Gastrocnemius medialis (tissue), 4 donors: ENCODE measurements at regions not wholly inside any gene's neighbourhood (a gene's known extent, or its start where the extent isn't known, plus 50 kb on each side); places are given as distances from the start of the nearest gene placed in this dataset.

ENCODE experiments used
- POLR2A ChIP-seq, 2 donors: fragments of 450-650 bp; IDR thresholded peaks; one replicate each; pipeline ENCODE4 v1.6.1; 2017; ENCODE audit warnings: antibody characterized with exemption in 2 of 2, mild to moderate bottlenecking in 2 of 2, moderate library complexity in 2 of 2
- TF ChIP-seq, protein P1 (sequence below), 5 experiments: fragments of 450-650 bp in 3 of 5; fragments of 200-600 bp in 2 of 5; sonication (generic) in 2 of 5; IDR thresholded peaks in 4 of 5; conservative IDR thresholded peaks in 1 of 5; 1 replicate in 4 of 5; 2 replicates in 1 of 5; pipeline ENCODE4 v1.5.1; 2016 to 2019; ENCODE audit warnings: antibody characterized with exemption in 5 of 5, mild to moderate bottlenecking in 3 of 5, moderate library complexity in 3 of 5

DNA sequence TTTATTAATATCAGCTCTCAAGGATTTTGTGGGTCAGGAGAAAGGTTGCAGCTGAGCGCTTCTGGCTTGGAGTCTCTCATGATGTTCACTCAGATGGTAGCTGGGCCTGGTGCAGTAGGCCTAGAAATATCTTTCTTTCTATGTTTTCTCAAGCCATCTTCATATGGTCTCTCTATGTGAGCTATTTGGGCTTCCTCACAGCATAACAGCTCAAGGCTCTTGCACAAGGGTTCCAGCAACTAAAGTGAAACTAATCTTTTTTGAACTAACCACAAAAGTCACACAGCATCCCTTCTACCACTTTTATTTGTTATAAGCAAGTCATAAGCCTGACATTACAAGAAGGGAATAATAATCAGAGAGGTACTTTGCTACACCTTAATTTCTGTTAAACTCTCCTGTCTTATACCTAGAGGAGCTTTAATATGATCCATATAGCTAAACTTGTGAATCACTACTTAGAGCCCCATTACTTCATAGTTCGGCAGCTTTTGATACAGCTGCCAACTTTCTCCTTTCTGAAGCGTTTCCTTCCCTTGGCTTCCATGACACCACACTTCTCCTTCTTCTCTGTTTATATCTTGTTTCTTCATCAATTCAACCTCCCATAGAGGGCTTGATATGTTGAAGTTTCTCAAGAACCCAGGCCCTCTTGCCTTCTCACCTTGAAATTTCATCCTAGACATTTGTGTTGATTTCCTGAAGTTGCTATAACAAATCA lies 720.2 kb downstream of the LTN1 start:
- TF ChIP-seq, protein P1, sequence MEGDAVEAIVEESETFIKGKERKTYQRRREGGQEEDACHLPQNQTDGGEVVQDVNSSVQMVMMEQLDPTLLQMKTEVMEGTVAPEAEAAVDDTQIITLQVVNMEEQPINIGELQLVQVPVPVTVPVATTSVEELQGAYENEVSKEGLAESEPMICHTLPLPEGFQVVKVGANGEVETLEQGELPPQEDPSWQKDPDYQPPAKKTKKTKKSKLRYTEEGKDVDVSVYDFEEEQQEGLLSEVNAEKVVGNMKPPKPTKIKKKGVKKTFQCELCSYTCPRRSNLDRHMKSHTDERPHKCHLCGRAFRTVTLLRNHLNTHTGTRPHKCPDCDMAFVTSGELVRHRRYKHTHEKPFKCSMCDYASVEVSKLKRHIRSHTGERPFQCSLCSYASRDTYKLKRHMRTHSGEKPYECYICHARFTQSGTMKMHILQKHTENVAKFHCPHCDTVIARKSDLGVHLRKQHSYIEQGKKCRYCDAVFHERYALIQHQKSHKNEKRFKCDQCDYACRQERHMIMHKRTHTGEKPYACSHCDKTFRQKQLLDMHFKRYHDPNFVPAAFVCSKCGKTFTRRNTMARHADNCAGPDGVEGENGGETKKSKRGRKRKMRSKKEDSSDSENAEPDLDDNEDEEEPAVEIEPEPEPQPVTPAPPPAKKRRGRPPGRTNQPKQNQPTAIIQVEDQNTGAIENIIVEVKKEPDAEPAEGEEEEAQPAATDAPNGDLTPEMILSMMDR (IDR thresholded peaks at IDR 0.05 in 4 of 5, conservative IDR thresholded peaks at IDR 0.05 in 1 of 5): no peak
- TF ChIP-seq POLR2A (IDR thresholded peaks at IDR 0.05): no peak
